Panc1 (cell line): ENCODE measurements at regions not wholly inside any gene's neighbourhood (a gene's known extent, or its start where the extent isn't known, plus 50 kb on each side); places are given as distances from the start of the nearest gene placed in this dataset.

Experiments
- ATAC-seq: fragments of 200-7000 bp; cut with Tn5 transposase; 2 replicates; pipeline ENCODE4 v1.9.1; 2020; ENCODE audit warnings: mild to moderate bottlenecking, moderate library complexity
- BruUV-seq: library from RNA; stranded (reverse); fragments of 400-500 nt; replicated peaks from 2 replicates; lab custom pipeline; 2021; lab: Mats Ljungman, UMichigan
- CTCF ChIA-PET: fragments of 300-600 bp; sonication (Branson Sonifier 250); formaldehyde crosslinking; loops from one replicate; lab custom pipeline; 2022; ENCODE audit warnings: antibody characterized with exemption; lab: Charles Lee
- POLR2A ChIA-PET: fragments of 300-600 bp; sonication (Branson Sonifier 250); formaldehyde crosslinking; loops from one replicate; lab custom pipeline; 2022; ENCODE audit warnings: antibody characterized with exemption; lab: Charles Lee
- DNase-seq: peaks from one replicate; pipeline ENCODE4 v3.0.0-alpha.2; 2010; ENCODE audit warnings: low read depth, low spot score
- H3K27ac ChIP-seq: 2 replicates; pipeline ENCODE4 v1.5.1; 2011; ENCODE audit warnings: mild to moderate bottlenecking, low read length, inconsistent platforms
- H3K27me3 ChIP-seq: fragments of 200-500 bp; sonication (Bioruptor generic); 2 replicates; pipeline ENCODE4 v1.6.0; 2014; ENCODE audit warnings: low read length, inconsistent platforms; ENCODE audit not compliant: control insufficient read depth, insufficient read depth
- H3K36me3 ChIP-seq: fragments of 200-500 bp; sonication (Bioruptor generic); 2 replicates; pipeline ENCODE4 v1.5.1; 2014; ENCODE audit warnings: inconsistent platforms, mild to moderate bottlenecking, low read length, moderate library complexity; ENCODE audit not compliant: control insufficient read depth, insufficient read depth
- H3K4me1 ChIP-seq: 2 replicates; pipeline ENCODE4 v1.5.1; 2011; ENCODE audit warnings: inconsistent platforms, mild to moderate bottlenecking, low read length, moderate library complexity; ENCODE audit not compliant: control insufficient read depth, insufficient read depth
- H3K4me3 ChIP-seq, 2 experiments: 2 replicates each; pipeline ENCODE4 v1.5.1; 2011 to 2012; ENCODE audit warnings: low read depth in 2 of 2, low read length in 2 of 2, mild to moderate bottlenecking in 2 of 2, inconsistent platforms in 1 of 2, moderate library complexity in 1 of 2
- H3K9me3 ChIP-seq: fragments of 200-500 bp; sonication (Bioruptor generic); 2 replicates; pipeline ENCODE4 v1.5.1; 2014; ENCODE audit warnings: low read depth, mild to moderate bottlenecking, inconsistent platforms, low read length, moderate library complexity; ENCODE audit not compliant: control insufficient read depth, insufficient read depth
- CTCF ChIP-seq: fragments of 450-650 bp; IDR thresholded peaks from 2 replicates; pipeline ENCODE4 v1.5.1; 2017; ENCODE audit warnings: mild to moderate bottlenecking
- POLR2AphosphoS5 ChIP-seq: IDR thresholded peaks from 2 replicates; pipeline ENCODE4 v1.6.1; 2012; ENCODE audit warnings: mild to moderate bottlenecking, low read depth, low read length, moderate library complexity
- SIN3A ChIP-seq: IDR thresholded peaks from 2 replicates; pipeline ENCODE4 v1.6.1; 2012; ENCODE audit warnings: low read depth, mild to moderate bottlenecking, low read length, moderate library complexity, borderline replicate concordance; ENCODE audit not compliant: insufficient read depth
- TCF7L2 ChIP-seq: IDR thresholded peaks from 2 replicates; pipeline ENCODE4 v1.6.1; 2011; ENCODE audit warnings: mild to moderate bottlenecking, low read depth, low read length, inconsistent platforms
- in situ Hi-C: cut with HindIII; loops from 2 replicates; pipeline ENCODE4 v1.10.0; 2016; ENCODE audit warnings: low sequenced_read_pairs, low pct_unique_long_range_greater_than_20kb
- intact Hi-C: fragments of 100-400 bp; cut with micrococcal nuclease; formaldehyde crosslinking; loops from one replicate; pipeline ENCODE4 v1.10.0; 2022; ENCODE audit not compliant: unreplicated experiment
- TF ChIP-seq, protein P1 (sequence below), 2 experiments: IDR thresholded peaks; 2 replicates each; pipeline ENCODE4 v1.6.1; 2011 to 2012; ENCODE audit warnings: low read depth in 2 of 2, control low read depth in 1 of 2, low read length in 1 of 2, mild to moderate bottlenecking in 1 of 2, moderate library complexity in 1 of 2; ENCODE audit not compliant: insufficient read depth in 1 of 2

GRCh38 chr2:188798159-188798558 is 176.0 kb upstream of the COL3A1 start:
- DNase-seq (no peak), ATAC-seq (no peak)
- TF ChIP-seq SIN3A (no peak), CTCF (no peak), TCF7L2 (no peak), POLR2AphosphoS5 (no peak)
- TF ChIP-seq, protein P1, sequence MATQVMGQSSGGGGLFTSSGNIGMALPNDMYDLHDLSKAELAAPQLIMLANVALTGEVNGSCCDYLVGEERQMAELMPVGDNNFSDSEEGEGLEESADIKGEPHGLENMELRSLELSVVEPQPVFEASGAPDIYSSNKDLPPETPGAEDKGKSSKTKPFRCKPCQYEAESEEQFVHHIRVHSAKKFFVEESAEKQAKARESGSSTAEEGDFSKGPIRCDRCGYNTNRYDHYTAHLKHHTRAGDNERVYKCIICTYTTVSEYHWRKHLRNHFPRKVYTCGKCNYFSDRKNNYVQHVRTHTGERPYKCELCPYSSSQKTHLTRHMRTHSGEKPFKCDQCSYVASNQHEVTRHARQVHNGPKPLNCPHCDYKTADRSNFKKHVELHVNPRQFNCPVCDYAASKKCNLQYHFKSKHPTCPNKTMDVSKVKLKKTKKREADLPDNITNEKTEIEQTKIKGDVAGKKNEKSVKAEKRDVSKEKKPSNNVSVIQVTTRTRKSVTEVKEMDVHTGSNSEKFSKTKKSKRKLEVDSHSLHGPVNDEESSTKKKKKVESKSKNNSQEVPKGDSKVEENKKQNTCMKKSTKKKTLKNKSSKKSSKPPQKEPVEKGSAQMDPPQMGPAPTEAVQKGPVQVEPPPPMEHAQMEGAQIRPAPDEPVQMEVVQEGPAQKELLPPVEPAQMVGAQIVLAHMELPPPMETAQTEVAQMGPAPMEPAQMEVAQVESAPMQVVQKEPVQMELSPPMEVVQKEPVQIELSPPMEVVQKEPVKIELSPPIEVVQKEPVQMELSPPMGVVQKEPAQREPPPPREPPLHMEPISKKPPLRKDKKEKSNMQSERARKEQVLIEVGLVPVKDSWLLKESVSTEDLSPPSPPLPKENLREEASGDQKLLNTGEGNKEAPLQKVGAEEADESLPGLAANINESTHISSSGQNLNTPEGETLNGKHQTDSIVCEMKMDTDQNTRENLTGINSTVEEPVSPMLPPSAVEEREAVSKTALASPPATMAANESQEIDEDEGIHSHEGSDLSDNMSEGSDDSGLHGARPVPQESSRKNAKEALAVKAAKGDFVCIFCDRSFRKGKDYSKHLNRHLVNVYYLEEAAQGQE (IDR thresholded peaks at IDR 0.05; ENCODE audit: insufficient read depth in 1 of 2, low read depth in 2 of 2, low read length in 1 of 2), result no peak
- Histone ChIP-seq H3K9me3 (no peaks in the 10 kb centered on the region), H3K27ac (no peak overlapping the region), H3K4me3 (no peak overlapping the region), H3K4me1 (no peaks in the 10 kb centered on the region), H3K36me3 (no peaks in the 10 kb centered on the region), H3K27me3 (no peaks in the 10 kb centered on the region)
- in situ Hi-C loops, result no loop called here
- no TSS peak for BruUV-seq
- ChIA-PET CTCF (no interaction called here), POLR2A (no interaction called here)
- intact Hi-C loops, result no loop called here

DNA sequence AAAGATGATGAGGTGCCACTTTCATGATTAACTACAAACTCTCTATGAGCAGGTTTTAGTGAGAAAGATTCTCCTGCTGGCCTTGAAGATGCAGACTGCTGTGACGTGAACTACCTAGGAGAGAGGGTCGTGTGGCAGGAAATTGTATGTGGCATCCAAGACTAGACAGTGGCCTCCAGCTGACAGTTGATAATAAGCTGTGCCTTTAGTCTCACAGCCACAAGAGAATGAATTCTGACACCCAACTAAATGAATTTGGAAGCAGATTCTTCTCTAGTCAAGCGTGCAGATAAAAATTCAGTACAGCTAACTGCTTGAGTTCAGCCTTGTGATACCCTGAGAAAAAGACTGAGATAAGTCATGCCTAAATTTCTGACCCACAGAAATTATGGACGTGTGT is 169.0 kb upstream of the COL3A1 start:
- in situ Hi-C loops, result no loop called here
- CTCF ChIA-PET, result no interaction called here
- intact Hi-C loops, result no loop called here

More for the DNA sequence above, 169.0 kb upstream of the COL3A1 start:
- Histone ChIP-seq H3K4me3 (no peak overlapping the region), H3K27me3 (no peaks in the 10 kb centered on the region), H3K36me3 (no peaks in the 10 kb centered on the region), H3K27ac (no peak overlapping the region), H3K4me1 (no peaks in the 10 kb centered on the region), H3K9me3 (no peaks in the 10 kb centered on the region)
- no TSS peak for BruUV-seq
- no peak for DNase-seq
- TF ChIP-seq SIN3A, result no peak
- TF ChIP-seq, protein P1 (IDR thresholded peaks at IDR 0.05; ENCODE audit: insufficient read depth in 1 of 2, low read depth in 2 of 2, low read length in 1 of 2), result no peak
- no peak for TF ChIP-seq POLR2AphosphoS5
- no peak for TF ChIP-seq TCF7L2
- no peak for TF ChIP-seq CTCF
- ATAC-seq, result no peak
- POLR2A ChIA-PET, result no interaction called here
